HG02981 (cell line): ENCODE measurements at regions not wholly inside any gene's neighbourhood (a gene's known extent, or its start where the extent isn't known, plus 50 kb on each side); places are given as distances from the start of the nearest gene placed in this dataset.

ENCODE experiments used
- ATAC-seq: cut with Tn5 transposase; IDR thresholded peaks from one replicate; pipeline ENCODE4 v1.9.1; 2021; ENCODE audit warnings: mild to moderate bottlenecking, moderate library complexity; ENCODE audit not compliant: unreplicated experiment

- ATAC-seq, result no peak
These were observed 230.2 kb downstream of the VRK1 start for GRCh38 chr14:97027256-97027999.

GRCh38 chr14:97028382-97028781, 231.2 kb downstream of the VRK1 start:
- no peak for ATAC-seq

GRCh38 chr14:97029800-97030199, 232.6 kb downstream of the VRK1 start:
- no peak for ATAC-seq

GRCh38 chr14:97031530-97031929, 234.3 kb downstream of the VRK1 start:
- no peak for ATAC-seq

GRCh38 chr14:97033556-97034081, 236.4 kb downstream of the VRK1 start:
- no peak for ATAC-seq

GRCh38 chr14:97036086-97036852, 239.1 kb downstream of the VRK1 start:
- no peak for ATAC-seq

GRCh38 chr14:97039717-97040363, 242.7 kb downstream of the VRK1 start:
- no peak for ATAC-seq

- no peak for ATAC-seq
These were observed 249.8 kb downstream of the VRK1 start for GRCh38 chr14:97046967-97047366.

GRCh38 chr14:97052001-97052400, 254.8 kb downstream of the VRK1 start:
- no peak for ATAC-seq

- ATAC-seq, result no peak
These were observed 256.8 kb downstream of the VRK1 start for GRCh38 chr14:97053941-97054340.

GRCh38 chr14:97055355-97055754, 258.2 kb downstream of the VRK1 start:
- ATAC-seq, result no peak

GRCh38 chr14:97056086-97056485, 258.9 kb downstream of the VRK1 start:
- no peak for ATAC-seq

GRCh38 chr14:97057238-97058073, 260.3 kb downstream of the VRK1 start:
- no peak for ATAC-seq

GRCh38 chr14:97058074-97058467, 260.9 kb downstream of the VRK1 start:
- no peak for ATAC-seq

- ATAC-seq, result no peak
These were observed 261.4 kb downstream of the VRK1 start for GRCh38 chr14:97058589-97058988.

- ATAC-seq, result no peak
These were observed 264.0 kb downstream of the VRK1 start for GRCh38 chr14:97061198-97061597.

GRCh38 chr14:97061714-97062113, 264.5 kb downstream of the VRK1 start:
- no peak for ATAC-seq

- ATAC-seq, result no peak
These were observed 268.3 kb downstream of the VRK1 start for GRCh38 chr14:97065305-97066067.

- no peak for ATAC-seq
These were observed 269.1 kb downstream of the VRK1 start for GRCh38 chr14:97066068-97066899.
